GM13976 (cell line): ENCODE measurements at regions not wholly inside any gene's neighbourhood (a gene's known extent, or its start where the extent isn't known, plus 50 kb on each side); places are given as distances from the start of the nearest gene placed in this dataset.

Experiments used
- DNase-seq: peaks from one replicate; pipeline ENCODE4 v3.0.0; 2012; ENCODE audit warnings: low spot score
- CTCF ChIP-seq: IDR thresholded peaks from 2 replicates; pipeline ENCODE4 v1.5.1; 2012; ENCODE audit warnings: borderline replicate concordance, mild to moderate bottlenecking; ENCODE audit not compliant: insufficient read depth; ENCODE audit errors: extremely low read depth, missing control alignments, control extremely low read depth
- in situ Hi-C: fragments of 300-500 bp; cut with MboI; formaldehyde crosslinking; loops from one replicate; pipeline ENCODE4 v1.12.0; 2022; ENCODE audit warnings: low sequenced_read_pairs, mixed read lengths, inconsistent platforms; ENCODE audit not compliant: unreplicated experiment

GRCh38 chr12:58648176-58648575, 272.1 kb downstream of the LRIG3 start:
- no peak for DNase-seq
- TF ChIP-seq CTCF: no peak
- in situ Hi-C loops: no loop called here

- in situ Hi-C loops: no loop called here
- no peak for TF ChIP-seq CTCF
- no peak for DNase-seq
Observed at GRCh38 chr12:58651850-58652249, 268.5 kb downstream of the LRIG3 start.

GRCh38 chr12:58654021-58654420, 266.3 kb downstream of the LRIG3 start:
- TF ChIP-seq CTCF: no peak
- in situ Hi-C loops: no loop called here
- DNase-seq: no peak

- DNase-seq: no peak
- no peak for TF ChIP-seq CTCF
- in situ Hi-C loops: no loop called here
Observed at GRCh38 chr12:58655375-58655774, 264.9 kb downstream of the LRIG3 start.

- DNase-seq: no peak
- TF ChIP-seq CTCF: no peak
- in situ Hi-C loops: no loop called here
Observed at GRCh38 chr12:58656254-58657009, 263.9 kb downstream of the LRIG3 start.

- DNase-seq: no peak
- no peak for TF ChIP-seq CTCF
- in situ Hi-C loops: no loop called here
Observed at GRCh38 chr12:58657190-58657589, 263.1 kb downstream of the LRIG3 start.

- no peak for TF ChIP-seq CTCF
- in situ Hi-C loops: no loop called here
- no peak for DNase-seq
Observed at GRCh38 chr12:58665375-58665774, 254.9 kb downstream of the LRIG3 start.
